NCI-H524 treated with DMSO at 0.1 percent for 48 hours (cell line): ENCODE measurements at regions not wholly inside any gene's neighbourhood (a gene's known extent, or its start where the extent isn't known, plus 50 kb on each side); places are given as distances from the start of the nearest gene placed in this dataset.

ENCODE experiments used
- DNase-seq: peaks from one replicate; lab custom pipeline; 2025; lab: John Stamatoyannopoulos, UW

DNA sequence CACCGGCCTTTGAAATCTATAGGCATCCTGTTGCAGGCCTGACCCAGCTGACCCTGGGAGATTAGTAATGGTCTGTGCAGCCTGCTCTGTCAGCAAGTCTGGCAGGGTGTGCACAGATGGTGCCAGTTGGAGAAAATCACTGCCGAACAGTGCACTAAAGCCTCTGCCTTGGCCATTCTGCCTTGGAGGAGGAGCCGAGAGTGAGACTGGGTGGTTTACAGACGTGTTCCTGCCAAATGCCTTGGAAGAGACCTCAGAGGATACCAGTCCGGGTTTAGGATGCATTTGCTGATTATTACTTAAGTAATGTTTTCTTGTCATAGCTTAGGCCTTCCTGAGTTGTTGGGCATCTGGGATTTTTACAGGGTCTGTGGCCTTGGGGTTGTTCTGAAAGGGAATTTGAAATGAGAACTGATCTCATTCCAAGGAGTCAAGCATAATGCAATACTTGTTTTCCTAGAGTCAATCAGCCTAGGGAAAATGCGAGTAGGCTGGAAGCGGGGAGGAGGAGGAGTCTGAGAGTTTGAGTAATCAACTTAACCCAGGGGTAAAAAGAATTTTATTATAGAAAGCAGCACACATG, 292.1 kb downstream of the SOX4 start:
- DNase-seq, result peak; percentile 84

- DNase-seq, result no peak
Observed at GRCh38 chr6:21886542-21887151, 293.1 kb downstream of the SOX4 start.

DNA sequence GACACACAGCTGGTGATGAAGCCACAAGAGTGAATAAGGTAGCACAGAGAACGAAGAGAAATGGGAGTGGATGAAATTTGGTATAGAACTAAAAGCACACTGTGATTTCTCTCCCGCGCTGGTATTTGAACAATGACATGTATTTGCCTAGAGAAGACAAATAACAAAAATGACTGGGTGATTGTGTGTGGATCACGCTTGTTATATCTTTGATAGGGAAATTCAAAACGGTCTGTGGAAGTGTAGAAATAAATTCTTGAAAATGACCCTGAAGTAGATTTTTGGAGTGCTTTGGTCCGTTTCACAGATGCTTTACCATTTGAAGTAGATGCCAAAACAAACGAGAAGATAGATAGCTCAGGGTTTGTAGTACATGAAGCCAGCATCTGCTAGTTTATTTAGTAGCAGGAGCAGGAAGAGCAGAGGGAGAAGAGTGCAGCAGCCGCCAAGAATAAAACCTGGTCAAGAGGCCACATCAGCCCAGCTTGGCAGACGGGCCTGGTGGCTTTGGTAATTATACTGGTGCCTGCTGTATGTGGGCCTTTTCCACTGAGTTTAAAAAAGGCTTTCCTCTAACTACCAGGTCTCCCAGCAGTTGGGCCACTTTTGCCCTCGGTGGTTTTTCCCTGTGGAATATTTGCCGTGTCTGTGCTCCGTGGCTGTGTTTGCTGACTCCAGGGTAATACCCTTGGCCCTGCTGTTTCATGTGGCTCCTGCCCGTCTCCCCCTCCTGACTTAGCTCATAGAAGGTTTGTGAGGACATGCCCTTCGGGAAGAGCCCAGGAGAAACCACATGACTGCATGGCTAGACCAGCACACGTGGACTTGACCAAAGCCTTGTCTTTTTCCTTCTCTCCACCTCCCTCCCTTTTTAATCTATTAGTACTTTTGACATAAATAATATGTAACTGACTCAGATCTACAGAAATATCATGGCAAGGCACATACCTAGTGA, 294.0 kb downstream of the SOX4 start:
- peak; percentile 30 for DNase-seq

DNA sequence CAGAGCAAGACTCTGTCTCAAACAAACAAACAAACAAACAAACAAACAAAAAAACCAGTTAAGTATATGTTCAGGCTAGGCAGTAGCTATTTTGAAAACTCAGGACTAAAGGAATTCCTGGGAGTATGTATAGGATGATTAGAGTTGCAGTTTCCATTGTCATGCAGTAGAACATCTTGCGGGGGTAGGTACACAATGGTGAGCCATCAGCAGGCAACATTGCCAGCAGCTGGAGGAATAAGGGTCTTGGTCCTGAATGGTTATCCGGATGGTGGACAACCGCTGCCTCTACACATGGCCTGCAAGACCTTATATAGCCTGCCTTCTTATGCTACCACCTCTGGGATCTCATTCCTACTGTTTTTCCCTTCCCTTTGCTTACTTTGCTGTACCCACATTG, 297.5 kb downstream of the SOX4 start:
- no peak for DNase-seq

DNA sequence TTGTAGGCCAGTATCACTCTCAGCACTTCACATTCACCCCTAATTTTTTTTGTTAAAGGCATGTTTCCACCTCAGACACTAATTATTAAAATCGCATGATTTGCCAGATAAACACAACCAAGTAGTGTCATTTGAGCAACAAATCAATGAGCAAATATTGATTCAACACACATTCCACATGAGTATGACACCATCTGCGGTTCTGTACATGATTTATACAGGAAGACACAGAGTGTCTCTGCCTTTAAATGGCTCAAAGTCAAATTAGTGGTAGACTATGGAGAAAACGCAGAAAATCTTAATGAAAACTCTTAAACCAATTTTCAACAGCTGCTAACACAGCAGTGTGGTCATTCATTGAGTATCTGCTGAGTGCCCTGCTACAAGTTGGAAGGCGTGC, 300.2 kb downstream of the SOX4 start:
- DNase-seq, result no peak

DNA sequence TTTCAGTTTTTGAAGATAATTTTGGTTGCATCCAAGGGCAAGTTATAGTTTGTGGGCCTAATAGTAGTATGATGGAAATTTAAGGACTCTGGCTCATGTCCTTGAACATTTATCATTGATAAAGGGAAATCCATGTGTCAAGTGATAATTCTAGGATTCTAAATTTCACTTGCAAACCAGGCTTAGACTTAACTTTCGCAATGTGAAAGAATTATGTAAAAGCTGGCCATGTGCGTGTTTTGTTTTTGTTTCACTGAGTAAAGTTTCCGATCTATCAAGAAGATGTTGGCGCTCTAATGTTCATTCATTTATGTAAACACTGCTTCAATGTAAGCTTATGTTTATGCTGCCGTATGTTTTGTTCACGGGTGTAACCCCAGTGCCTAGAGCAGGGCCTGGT, 302.0 kb downstream of the SOX4 start:
- no peak for DNase-seq

GRCh38 chr6:21898107-21898796, 304.7 kb downstream of the SOX4 start:
- DNase-seq, result no peak

GRCh38 chr6:21899708-21900107, 306.2 kb downstream of the SOX4 start:
- DNase-seq, result no peak

DNA sequence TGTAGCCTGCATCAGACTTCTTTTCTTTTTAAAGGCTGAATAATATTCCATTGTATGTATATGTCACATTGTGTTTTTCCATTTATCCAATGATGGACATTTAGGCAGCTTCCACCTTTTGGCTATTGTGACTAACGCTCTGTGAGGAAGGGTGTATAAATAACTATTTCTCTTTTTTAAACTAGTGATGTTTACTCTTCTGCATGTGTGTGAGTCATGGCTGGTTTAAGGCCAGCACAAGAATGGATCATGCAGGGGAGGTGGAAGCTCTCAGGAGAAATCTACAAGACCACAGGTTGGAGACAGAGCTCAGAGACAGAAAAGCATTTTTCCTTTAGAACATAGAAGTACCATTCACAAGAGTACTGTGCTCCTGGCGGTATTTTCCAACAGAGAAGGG, 307.2 kb downstream of the SOX4 start:
- DNase-seq, result no peak

- DNase-seq, result no peak
Observed at GRCh38 chr6:21902628-21903169, 309.1 kb downstream of the SOX4 start.

- DNase-seq, result peak; percentile 92
Observed at GRCh38 chr6:21905531-21905930, 312.0 kb downstream of the SOX4 start.

- no peak for DNase-seq
Observed at GRCh38 chr6:21906826-21907225, 313.3 kb downstream of the SOX4 start.

- no peak for DNase-seq
Observed at GRCh38 chr6:21907291-21907690, 313.7 kb downstream of the SOX4 start.

- DNase-seq, result no peak
Observed at GRCh38 chr6:21908161-21908848, 314.8 kb downstream of the SOX4 start.

GRCh38 chr6:21909321-21909720, 315.8 kb downstream of the SOX4 start:
- DNase-seq, result no peak

- no peak for DNase-seq
Observed at GRCh38 chr6:21911208-21911607, 317.7 kb downstream of the SOX4 start.

- peak; percentile 91 for DNase-seq
Observed at GRCh38 chr6:21912151-21912832, 318.7 kb downstream of the SOX4 start.

DNA sequence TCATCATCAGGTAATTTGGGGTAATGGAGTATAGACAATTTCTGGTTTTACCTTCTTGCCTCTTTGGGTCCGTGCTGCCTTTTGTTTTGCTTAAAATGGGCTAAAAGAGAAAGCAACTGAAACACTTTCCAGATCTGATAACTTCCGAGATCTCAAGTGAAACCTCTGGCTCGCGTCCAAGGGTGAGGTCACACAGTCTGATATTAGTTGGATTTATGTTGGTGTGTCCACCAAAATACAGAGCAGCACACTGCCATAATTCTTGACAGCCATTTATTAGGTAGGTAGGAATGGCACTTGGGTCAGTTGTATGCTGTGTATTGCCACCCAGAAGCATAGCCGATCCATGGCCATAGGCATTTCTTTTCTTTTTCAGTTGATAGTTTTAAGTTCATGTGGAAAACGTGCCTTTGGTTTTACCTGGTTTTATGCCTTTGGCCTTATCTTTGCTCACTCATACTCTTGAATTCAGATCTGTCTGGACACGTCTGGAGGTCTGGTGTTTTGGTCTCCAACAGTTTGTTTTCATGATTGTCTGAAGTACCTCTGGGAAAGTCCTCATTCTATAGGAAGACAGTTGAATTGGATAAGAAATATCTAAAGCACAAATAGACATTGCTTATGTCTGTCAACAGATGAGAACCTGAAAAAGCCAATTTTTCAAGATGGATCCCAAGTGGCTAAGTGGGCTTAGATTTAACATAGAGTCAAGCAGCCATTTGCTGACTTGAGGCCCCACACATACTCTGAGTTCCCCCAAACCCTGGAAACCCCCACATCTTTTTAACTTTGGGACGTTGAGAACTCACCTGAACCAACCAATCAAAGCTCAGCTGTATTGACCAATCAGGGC, 320.8 kb downstream of the SOX4 start:
- DNase-seq, result no peak

- DNase-seq, result no peak
Observed at GRCh38 chr6:21915707-21916260, 322.2 kb downstream of the SOX4 start.

DNA sequence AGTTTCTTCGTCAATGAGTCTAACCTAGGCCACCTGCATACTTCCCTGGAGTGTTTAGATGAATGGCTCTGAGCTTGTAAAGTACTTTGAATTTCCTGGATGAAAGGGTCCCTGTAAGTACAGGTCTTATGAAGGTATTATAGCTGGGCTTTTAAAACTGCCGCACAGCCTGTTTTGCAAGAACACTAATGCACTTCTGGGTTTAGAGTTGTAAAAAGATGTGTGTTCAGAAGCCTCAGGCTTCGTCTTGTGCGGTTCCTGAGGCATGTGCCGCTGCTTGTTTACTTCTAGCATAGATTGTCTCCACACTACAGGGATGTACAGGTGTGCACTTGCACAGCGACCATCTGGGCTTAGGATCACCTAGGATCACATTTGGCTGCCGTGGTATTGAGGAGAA, 324.5 kb downstream of the SOX4 start:
- DNase-seq, result no peak
